ENCODE measurements at regions not wholly inside any gene's neighbourhood (a gene's known extent, or its start where the extent isn't known, plus 50 kb on each side); places are given as distances from the start of the nearest gene placed in this dataset.

GRCh38 chr2:240364582-240364960 is 70.9 kb upstream of the GPC1 start:
- in situ Hi-C loops (cut with MboI) (no loop called here), intact Hi-C loops (cut with micrococcal nuclease; ENCODE audit: unreplicated experiment) (no loop called here)
- H3K9me3 ChIP-seq (replicated peaks; ENCODE audit: control insufficient read depth, insufficient read depth, low read length), result peaks cover 2% of the 10 kb centered on the region; the same call in 1 of the 3 replicates
- H3K4me1 ChIP-seq (ENCODE audit: control insufficient read depth, insufficient read depth, low read length), result no peaks in the 10 kb centered on the region
- DNase-seq (ENCODE audit: low read depth, low spot score) (no peak), FAIRE-seq (no peak), ATAC-seq (no peak)
- no peak for TF ChIP-seq WRNIP1 (IDR thresholded peaks at IDR 0.05; ENCODE audit: borderline replicate concordance, low read depth, low read length)
- TF ChIP-seq CHD1 (IDR thresholded peaks at IDR 0.05; ENCODE audit: low read depth, low read length), result no peak
- no peak for TF ChIP-seq SIX5 (IDR thresholded peaks at IDR 0.05; ENCODE audit: low read depth, low read length, severe bottlenecking)
- no peak for TF ChIP-seq YBX1 (IDR thresholded peaks at IDR 0.05)
- TF ChIP-seq CUX1 (IDR thresholded peaks at IDR 0.05; ENCODE audit: insufficient replicate concordance, low read depth, low read length), result no peak
- TF ChIP-seq RELA (IDR thresholded peaks at IDR 0.05; ENCODE audit: borderline replicate concordance, partially characterized antibody), result no peak
- TF ChIP-seq ZSCAN29 (IDR thresholded peaks at IDR 0.05), result no peak
- no peak for TF ChIP-seq EED (IDR thresholded peaks at IDR 0.05; ENCODE audit: low read depth)
- TF ChIP-seq SPI1 (IDR thresholded peaks at IDR 0.05; ENCODE audit: borderline replicate concordance, insufficient read depth, low read depth, low read length), result no peak
- no peak for TF ChIP-seq RAD21 (IDR thresholded peaks at IDR 0.05; ENCODE audit: insufficient read depth, low read depth, low read length)
- no peak for TF ChIP-seq TCF3 (IDR thresholded peaks at IDR 0.05; ENCODE audit: borderline replicate concordance, insufficient read depth, low read depth, low read length)
- no peak for TF ChIP-seq SRF (IDR thresholded peaks at IDR 0.05; ENCODE audit: low read depth in 2 of 2, low read length in 2 of 2)
- no peak for TF ChIP-seq RB1 (IDR thresholded peaks at IDR 0.05; ENCODE audit: borderline replicate concordance)
- no peak for TF ChIP-seq IRF3 (IDR thresholded peaks at IDR 0.05)
- TF ChIP-seq HDGF (IDR thresholded peaks at IDR 0.05), result no peak
- TF ChIP-seq ZBED1 (IDR thresholded peaks at IDR 0.05; ENCODE audit: borderline replicate concordance), result no peak
- no peak for TF ChIP-seq STAT3 (IDR thresholded peaks at IDR 0.05; ENCODE audit: low read depth, low read length)
- TF ChIP-seq SIN3A (IDR thresholded peaks at IDR 0.05; ENCODE audit: low read depth, low read length), result no peak
- no peak for TF ChIP-seq SMAD5 (IDR thresholded peaks at IDR 0.05; ENCODE audit: low read depth)
- no peak overlapping the region for H3K4me2 ChIP-seq (ENCODE audit: control insufficient read depth, insufficient read depth)
- H2AFZ ChIP-seq (ENCODE audit: control insufficient read depth, low read depth, low read length), result no peak overlapping the region
- H3K36me3 ChIP-seq (ENCODE audit: control insufficient read depth in 2 of 2, insufficient read depth in 2 of 2, low read length in 1 of 2), result no peaks in the 10 kb centered on the region
- no peak overlapping the region for H3K9ac ChIP-seq (ENCODE audit: control insufficient read depth, insufficient read depth, low read length)
- no peak overlapping the region for H3K27ac ChIP-seq (ENCODE audit: control insufficient read depth, insufficient read depth)
- no peak overlapping the region for H3K4me3 ChIP-seq
- ChIA-PET POLR2A (no interaction called here), SMC1A (ENCODE audit: uncharacterized antibody, unreplicated experiment) (no interaction called here), RAD21 (ENCODE audit: unreplicated experiment) (no interaction called here), CTCF (no interaction called here)
- no TSS peak for BruUV-seq (replicated peaks)
- H4K20me1 ChIP-seq (ENCODE audit: control insufficient read depth, insufficient read depth), result no peaks in the 10 kb centered on the region; the same call in 1 of the 2 replicates
- WGBS (ENCODE audit: insufficient coverage, insufficient replicate concordance, low lambda C conversion rate, missing lambda C conversion rate), result 23% methylated on average over 15 of the region's 16 CpGs
- no peaks in the 10 kb centered on the region for H3K79me2 ChIP-seq (ENCODE audit: control insufficient read depth, insufficient read depth, low read length)
- no peaks in the 10 kb centered on the region for H3K27me3 ChIP-seq (replicated peaks in 1 of 2; ENCODE audit: control insufficient read depth in 2 of 2, insufficient read depth in 2 of 2, low read length in 1 of 2)

All from GM12878 (cell line).